GM12874 (cell line): ENCODE measurements at regions not wholly inside any gene's neighbourhood (a gene's known extent, or its start where the extent isn't known, plus 50 kb on each side); places are given as distances from the start of the nearest gene placed in this dataset.

ENCODE experiments used
- CTCF ChIP-seq: IDR thresholded peaks from 2 replicates; pipeline ENCODE4 v1.5.1; 2011; ENCODE audit warnings: low read depth, mild to moderate bottlenecking, control low read depth, low read length, moderate library complexity; ENCODE audit not compliant: insufficient read depth

GRCh38 chr6:25038999-25039398 lies 103.2 kb upstream of the RIPOR2 start:
- no peak for TF ChIP-seq CTCF

GRCh38 chr6:25041485-25042035 lies 105.8 kb upstream of the RIPOR2 start:
- TF ChIP-seq CTCF, result no peak

GRCh38 chr6:25042036-25042521 lies 106.3 kb upstream of the RIPOR2 start:
- no peak for TF ChIP-seq CTCF

GRCh38 chr6:25042536-25042935 lies 106.8 kb upstream of the RIPOR2 start:
- peak; percentile 37; the same call in 1 of the 2 replicates for TF ChIP-seq CTCF

GRCh38 chr6:25042984-25043725 lies 107.4 kb upstream of the RIPOR2 start:
- no peak for TF ChIP-seq CTCF

- no peak for TF ChIP-seq CTCF
Observed at GRCh38 chr6:25043892-25044291, 108.1 kb upstream of the RIPOR2 start.

- no peak for TF ChIP-seq CTCF
Observed at GRCh38 chr6:25046942-25047341, 111.2 kb upstream of the RIPOR2 start.
